Ascending aorta (tissue), 2 donors: ENCODE measurements at regions not wholly inside any gene's neighbourhood (a gene's known extent, or its start where the extent isn't known, plus 50 kb on each side); places are given as distances from the start of the nearest gene placed in this dataset.

ENCODE experiments used
- DNase-seq, 2 donors: peaks; one replicate each; pipeline ENCODE4 v3.0.0-alpha.2; 2019; ENCODE audit warnings: low spot score in 2 of 2
- H3K27ac ChIP-seq, 2 donors: fragments of 200-600 bp; sonication (generic); one replicate each; pipeline ENCODE4 v1.5.1; 2016 to 2017; ENCODE audit warnings: mild to moderate bottlenecking in 1 of 2
- H3K27me3 ChIP-seq: fragments of 200-600 bp; sonication (generic); one replicate; pipeline ENCODE4 v1.5.1; 2017
- H3K36me3 ChIP-seq, 2 donors: fragments of 200-600 bp; sonication (generic); one replicate each; pipeline ENCODE4 v1.5.1; 2016
- H3K4me1 ChIP-seq, 2 donors: fragments of 200-600 bp; sonication (generic); one replicate each; pipeline ENCODE4 v1.5.1; 2016 to 2017; ENCODE audit warnings: mild to moderate bottlenecking in 1 of 2
- H3K4me3 ChIP-seq, 2 donors: fragments of 200-600 bp; sonication (generic); one replicate each; pipeline ENCODE4 v1.5.1; 2016 to 2017; ENCODE audit warnings: mild to moderate bottlenecking in 1 of 2
- H3K9me3 ChIP-seq, 2 donors: fragments of 200-600 bp; sonication (generic); one replicate each; pipeline ENCODE4 v1.5.1; 2016
- CTCF ChIP-seq, 3 experiments: fragments of 200-600 bp in 2 of 3; fragments of 450-650 bp in 1 of 3; sonication (generic) in 2 of 3; IDR thresholded peaks; one replicate each; pipeline ENCODE4 v1.5.1; 2016 to 2019; ENCODE audit warnings: antibody characterized with exemption in 3 of 3, mild to moderate bottlenecking in 1 of 3, moderate library complexity in 1 of 3
- intact Hi-C: fragments of 100-400 bp; cut with DNase I; formaldehyde crosslinking; loops from one replicate; pipeline ENCODE4 v1.15.1; 2023

GRCh38 chr3:193852901-193853300, 259.9 kb downstream of the OPA1 start:
- DNase-seq, result no peak
- H3K4me1 ChIP-seq, result peaks cover 0 to 17% of the 10 kb centered on the region in 2 donors
- intact Hi-C loops, result no loop called here
- H3K27me3 ChIP-seq, result no peaks in the 10 kb centered on the region
- H3K36me3 ChIP-seq, result no peaks in the 10 kb centered on the region
- no peak for TF ChIP-seq CTCF (IDR thresholded peaks at IDR 0.05)
- no peak overlapping the region for H3K27ac ChIP-seq
- H3K4me3 ChIP-seq, result no peak overlapping the region
- no peaks in the 10 kb centered on the region for H3K9me3 ChIP-seq

- Histone ChIP-seq H3K27me3 (no peaks in the 10 kb centered on the region), H3K4me3 (no peak overlapping the region), H3K27ac (no peak overlapping the region), H3K36me3 (no peaks in the 10 kb centered on the region), H3K4me1 (peaks cover 0 to 17% of the 10 kb centered on the region in 2 donors), H3K9me3 (no peaks in the 10 kb centered on the region)
- intact Hi-C loops, result no loop called here
- no peak for DNase-seq
- no peak for TF ChIP-seq CTCF (IDR thresholded peaks at IDR 0.05)
Observed at GRCh38 chr3:193853511-193854219, 260.7 kb downstream of the OPA1 start.

- Histone ChIP-seq H3K4me1 (peaks cover 0 to 1% of the 10 kb centered on the region in 2 donors), H3K36me3 (no peaks in the 10 kb centered on the region), H3K27me3 (no peaks in the 10 kb centered on the region), H3K4me3 (no peak overlapping the region), H3K9me3 (no peaks in the 10 kb centered on the region), H3K27ac (no peak overlapping the region)
- TF ChIP-seq CTCF (IDR thresholded peaks at IDR 0.05), result no peak
- intact Hi-C loops, result no loop called here
- DNase-seq, result peak in 1 of 2 donors; percentile 68
Observed at GRCh38 chr3:193857996-193858395, 265.0 kb downstream of the OPA1 start.

GRCh38 chr3:193859195-193859594, 266.2 kb downstream of the OPA1 start:
- DNase-seq, result no peak
- Histone ChIP-seq H3K4me3 (no peak overlapping the region), H3K9me3 (no peaks in the 10 kb centered on the region), H3K4me1 (no peaks in the 10 kb centered on the region), H3K36me3 (no peaks in the 10 kb centered on the region), H3K27ac (no peak overlapping the region), H3K27me3 (no peaks in the 10 kb centered on the region)
- no peak for TF ChIP-seq CTCF (IDR thresholded peaks at IDR 0.05)
- intact Hi-C loops, result no loop called here

GRCh38 chr3:193861012-193861411, 268.0 kb downstream of the OPA1 start:
- Histone ChIP-seq H3K36me3 (no peaks in the 10 kb centered on the region), H3K4me3 (no peak overlapping the region), H3K27ac (no peak overlapping the region), H3K9me3 (no peaks in the 10 kb centered on the region), H3K27me3 (no peaks in the 10 kb centered on the region), H3K4me1 (no peaks in the 10 kb centered on the region)
- intact Hi-C loops, result no loop called here
- TF ChIP-seq CTCF (IDR thresholded peaks at IDR 0.05), result no peak
- no peak for DNase-seq

- H3K27ac ChIP-seq, result no peak overlapping the region
- intact Hi-C loops, result no loop called here
- H3K36me3 ChIP-seq, result no peaks in the 10 kb centered on the region
- no peak overlapping the region for H3K4me3 ChIP-seq
- no peaks in the 10 kb centered on the region for H3K9me3 ChIP-seq
- no peaks in the 10 kb centered on the region for H3K4me1 ChIP-seq
- DNase-seq, result no peak
- no peaks in the 10 kb centered on the region for H3K27me3 ChIP-seq
- no peak for TF ChIP-seq CTCF (IDR thresholded peaks at IDR 0.05)
Observed at GRCh38 chr3:193862843-193863242, 269.8 kb downstream of the OPA1 start.
